ENCODE measurements at regions not wholly inside any gene's neighbourhood (a gene's known extent, or its start where the extent isn't known, plus 50 kb on each side); places are given as distances from the start of the nearest gene placed in this dataset.
A peak's percentile ranks its signal among the peaks of the same experiment; 100 is the strongest.

GRCh38 chr6:25070547-25071366, 135.0 kb upstream of the RIPOR2 start:
- peak in 13 of 14 donors; percentile 2 to 58 (median 28) for DNase-seq

- DNase-seq: no peak
Measured at GRCh38 chr6:25078141-25078540, 142.4 kb upstream of the RIPOR2 start.

- no peak for DNase-seq
Measured at GRCh38 chr6:25083784-25084507, 148.2 kb upstream of the RIPOR2 start.

- DNase-seq: no peak
Measured at GRCh38 chr6:25084508-25084833, 148.7 kb upstream of the RIPOR2 start.

- DNase-seq: no peak
Measured at GRCh38 chr6:25085756-25086155, 150.0 kb upstream of the RIPOR2 start.

- DNase-seq: no peak
Measured at GRCh38 chr6:25086500-25087091, 150.8 kb upstream of the RIPOR2 start.

- DNase-seq: no peak
Measured at GRCh38 chr6:25088513-25088912, 152.8 kb upstream of the RIPOR2 start.

GRCh38 chr6:25089442-25089841, 153.7 kb upstream of the RIPOR2 start:
- no peak for DNase-seq

- no peak for DNase-seq
Measured at GRCh38 chr6:25094726-25095125, 159.0 kb upstream of the RIPOR2 start.

- no peak for DNase-seq
Measured at GRCh38 chr6:25100288-25100687, 164.5 kb upstream of the RIPOR2 start.

- DNase-seq: no peak
Measured at GRCh38 chr6:25103603-25104002, 167.8 kb upstream of the RIPOR2 start.

- no peak for DNase-seq
Measured at GRCh38 chr6:25105070-25105925, 169.5 kb upstream of the RIPOR2 start.

- DNase-seq: no peak
Measured at GRCh38 chr6:25107218-25107617, 171.5 kb upstream of the RIPOR2 start.

GRCh38 chr6:25111782-25112181, 167.4 kb upstream of the CARMIL1 start:
- no peak for DNase-seq

GRCh38 chr6:25112322-25112773, 166.8 kb upstream of the CARMIL1 start:
- DNase-seq: no peak

GRCh38 chr6:25113436-25113835, 165.7 kb upstream of the CARMIL1 start:
- DNase-seq: no peak

GRCh38 chr6:25118038-25118437, 161.1 kb upstream of the CARMIL1 start:
- DNase-seq: no peak

GRCh38 chr6:25121186-25121585, 158.0 kb upstream of the CARMIL1 start:
- DNase-seq: no peak

- DNase-seq: no peak
Measured at GRCh38 chr6:25122001-25122400, 157.2 kb upstream of the CARMIL1 start.

- no peak for DNase-seq
Measured at GRCh38 chr6:25122622-25123237, 156.4 kb upstream of the CARMIL1 start.

- no peak for DNase-seq
Measured at GRCh38 chr6:25124216-25124715, 154.9 kb upstream of the CARMIL1 start.

GRCh38 chr6:25125736-25126135, 153.4 kb upstream of the CARMIL1 start:
- no peak for DNase-seq

Measured in C1 segment of cervical spinal cord (tissue), 14 donors.